ENCODE measurements at regions not wholly inside any gene's neighbourhood (a gene's known extent, or its start where the extent isn't known, plus 50 kb on each side); places are given as distances from the start of the nearest gene placed in this dataset.
A peak's percentile ranks its signal among the peaks of the same experiment; 100 is the strongest.

DNA sequence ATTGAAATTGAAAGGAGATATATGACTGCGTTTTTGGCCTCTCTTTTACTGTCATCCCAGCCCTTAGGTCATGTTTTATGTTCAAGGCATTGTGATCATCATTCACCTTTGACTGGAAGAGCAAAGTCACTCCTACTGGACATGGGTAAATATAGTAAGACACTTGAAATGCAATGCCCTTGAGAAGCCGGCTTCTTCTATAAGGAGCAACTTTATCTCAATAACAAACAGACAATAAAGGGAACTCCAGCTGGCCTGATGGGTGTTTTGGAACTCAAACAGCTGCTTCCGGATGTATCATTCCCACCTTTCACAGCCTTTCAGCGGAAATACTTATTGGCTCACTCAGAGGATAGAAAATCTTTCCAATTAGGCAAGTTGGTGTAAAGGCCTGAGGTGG lies 65.1 kb upstream of the C4orf54 start:
- H3K4me2 ChIP-seq (ENCODE audit: low read length, poor library complexity, severe bottlenecking): no peak overlapping the region
- H2BK15ac ChIP-seq (ENCODE audit: low read depth, poor library complexity, severe bottlenecking): no peak overlapping the region
- H3K36me3 ChIP-seq (ENCODE audit: control insufficient read depth in 1 of 2, insufficient read depth in 2 of 2, low read depth in 1 of 2, low read length in 2 of 2): no peaks in the 10 kb centered on the region
- H3K4me3 ChIP-seq (ENCODE audit: insufficient read depth in 1 of 2, low read depth in 1 of 2, low read length in 2 of 2): no peak overlapping the region
- H2BK12ac ChIP-seq (ENCODE audit: low read length in 2 of 2): no peak overlapping the region
- H3K4ac ChIP-seq (ENCODE audit: low read depth in 1 of 2, low read length in 2 of 2): peak overlapping the region in 1 of 2 experiments; percentile 7
- peaks cover 0 to 7% of the 10 kb centered on the region in 2 experiments for H3K27me3 ChIP-seq (ENCODE audit: control insufficient read depth in 1 of 2, insufficient read depth in 1 of 2, low read length in 2 of 2)
- H2BK120ac ChIP-seq (ENCODE audit: low read depth, low read length): no peak overlapping the region
- no peaks in the 10 kb centered on the region for H3K9me3 ChIP-seq (ENCODE audit: control insufficient read depth, low read length)
- no peaks in the 10 kb centered on the region for H3K79me1 ChIP-seq (replicated peaks; ENCODE audit: low read length, poor library complexity, severe bottlenecking)
- H2AK5ac ChIP-seq (ENCODE audit: low read length, severe bottlenecking): no peak overlapping the region
- no peak overlapping the region for H2AFZ ChIP-seq (ENCODE audit: low read depth, low read length)
- H3K9ac ChIP-seq (ENCODE audit: low read length): no peak overlapping the region
- 66% methylated on average over 4 of the region's 4 CpGs for WGBS
- H3K14ac ChIP-seq (ENCODE audit: low read length in 2 of 2): no peak overlapping the region
- H4K8ac ChIP-seq (ENCODE audit: low read length): no peak overlapping the region
- H3K4me1 ChIP-seq (ENCODE audit: control insufficient read depth, insufficient read depth, low read depth, low read length): no peaks in the 10 kb centered on the region
- no peak overlapping the region for H3K27ac ChIP-seq (ENCODE audit: low read length, poor library complexity, severe bottlenecking)
- H2BK5ac ChIP-seq (ENCODE audit: low read depth, low read length, poor library complexity, severe bottlenecking): no peak overlapping the region
- no peak overlapping the region for H4K91ac ChIP-seq (ENCODE audit: low read length)
- no peak overlapping the region for H3K18ac ChIP-seq (ENCODE audit: low read depth in 1 of 2, low read length in 2 of 2)
- peak; percentile 5 for DNase-seq
- H3K23ac ChIP-seq (ENCODE audit: low read length in 2 of 2): no peak overlapping the region

- 97% methylated on average over 1 of the region's 1 CpG for WGBS
- H3K4ac ChIP-seq (ENCODE audit: low read depth in 1 of 2, low read length in 2 of 2): no peak overlapping the region
- H3K27me3 ChIP-seq (ENCODE audit: control insufficient read depth in 1 of 2, insufficient read depth in 1 of 2, low read length in 2 of 2): peaks cover 0 to 7% of the 10 kb centered on the region in 2 experiments
- H3K36me3 ChIP-seq (ENCODE audit: control insufficient read depth in 1 of 2, insufficient read depth in 2 of 2, low read depth in 1 of 2, low read length in 2 of 2): no peaks in the 10 kb centered on the region
- H2BK5ac ChIP-seq (ENCODE audit: low read depth, low read length, poor library complexity, severe bottlenecking): no peak overlapping the region
- no peak overlapping the region for H4K8ac ChIP-seq (ENCODE audit: low read length)
- H3K18ac ChIP-seq (ENCODE audit: low read depth in 1 of 2, low read length in 2 of 2): no peak overlapping the region
- no peak overlapping the region for H3K23ac ChIP-seq (ENCODE audit: low read length in 2 of 2)
- H3K9me3 ChIP-seq (ENCODE audit: control insufficient read depth, low read length): no peaks in the 10 kb centered on the region
- H2AK5ac ChIP-seq (ENCODE audit: low read length, severe bottlenecking): no peak overlapping the region
- H2BK12ac ChIP-seq (ENCODE audit: low read length in 2 of 2): no peak overlapping the region
- no peak overlapping the region for H3K4me3 ChIP-seq (ENCODE audit: insufficient read depth in 1 of 2, low read depth in 1 of 2, low read length in 2 of 2)
- DNase-seq: no peak
- H3K9ac ChIP-seq (ENCODE audit: low read length): no peak overlapping the region
- H3K79me1 ChIP-seq (replicated peaks; ENCODE audit: low read length, poor library complexity, severe bottlenecking): no peaks in the 10 kb centered on the region
- no peak overlapping the region for H2BK120ac ChIP-seq (ENCODE audit: low read depth, low read length)
- H3K4me1 ChIP-seq (ENCODE audit: control insufficient read depth, insufficient read depth, low read depth, low read length): no peaks in the 10 kb centered on the region
- H4K91ac ChIP-seq (ENCODE audit: low read length): no peak overlapping the region
- H2AFZ ChIP-seq (ENCODE audit: low read depth, low read length): no peak overlapping the region
- H3K14ac ChIP-seq (ENCODE audit: low read length in 2 of 2): no peak overlapping the region
- no peak overlapping the region for H3K4me2 ChIP-seq (ENCODE audit: low read length, poor library complexity, severe bottlenecking)
- H3K27ac ChIP-seq (ENCODE audit: low read length, poor library complexity, severe bottlenecking): no peak overlapping the region
- H2BK15ac ChIP-seq (ENCODE audit: low read depth, poor library complexity, severe bottlenecking): no peak overlapping the region
Measured at GRCh38 chr4:99722006-99722405, 64.4 kb upstream of the C4orf54 start.

DNA sequence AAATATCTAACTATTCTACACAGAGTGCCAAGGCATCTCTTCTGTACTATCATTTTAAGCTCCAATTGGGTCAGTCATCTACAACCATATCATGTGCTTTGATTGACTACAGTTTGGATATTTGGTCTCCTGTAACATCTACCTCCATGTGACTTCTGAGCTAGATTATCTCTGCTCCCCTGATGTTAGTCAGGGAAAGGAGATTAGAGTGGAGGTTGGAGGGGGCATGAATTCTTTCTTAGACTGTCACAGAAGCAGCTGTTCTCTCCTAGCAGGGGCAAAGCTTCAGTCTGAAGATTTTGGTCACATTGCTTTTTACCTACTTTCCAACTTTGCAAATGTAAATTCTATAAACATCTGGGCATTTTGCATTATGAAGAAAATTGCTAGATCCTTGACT lies 62.6 kb upstream of the C4orf54 start:
- no peak overlapping the region for H4K91ac ChIP-seq (ENCODE audit: low read length)

DNA sequence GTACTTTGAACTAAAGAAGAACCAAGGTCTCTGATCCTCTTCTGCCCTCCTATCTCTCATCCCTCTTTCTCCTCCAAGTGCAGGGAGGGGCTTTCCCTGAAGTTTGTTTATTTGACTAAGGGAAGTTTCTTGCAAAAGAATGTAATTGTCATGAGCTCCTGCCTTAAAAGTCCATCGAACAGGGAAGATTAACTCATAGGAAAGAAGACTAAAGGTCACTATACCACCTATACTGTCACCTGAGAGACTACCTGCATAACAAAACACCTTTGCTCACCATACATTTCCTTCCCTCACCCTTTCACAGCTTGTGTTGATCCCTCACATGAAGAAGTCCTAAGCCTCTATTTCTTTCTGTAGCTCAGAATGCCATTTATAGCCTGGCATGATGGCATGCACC lies 59.4 kb upstream of the C4orf54 start:
- Histone ChIP-seq H4K91ac (ENCODE audit: low read length) (no peak overlapping the region), H3K23ac (ENCODE audit: low read length in 2 of 2) (no peak overlapping the region), H3K79me1 (replicated peaks; ENCODE audit: low read length, poor library complexity, severe bottlenecking) (no peaks in the 10 kb centered on the region), H3K27ac (ENCODE audit: low read length, poor library complexity, severe bottlenecking) (no peak overlapping the region), H3K14ac (ENCODE audit: low read length in 2 of 2) (no peak overlapping the region), H3K36me3 (ENCODE audit: control insufficient read depth in 1 of 2, insufficient read depth in 2 of 2, low read depth in 1 of 2, low read length in 2 of 2) (no peaks in the 10 kb centered on the region), H2BK12ac (ENCODE audit: low read length in 2 of 2) (no peak overlapping the region), H3K9me3 (ENCODE audit: control insufficient read depth, low read length) (no peaks in the 10 kb centered on the region), H4K8ac (ENCODE audit: low read length) (no peak overlapping the region), H2BK15ac (ENCODE audit: low read depth, poor library complexity, severe bottlenecking) (no peak overlapping the region), H2AFZ (ENCODE audit: low read depth, low read length) (no peak overlapping the region), H2BK120ac (ENCODE audit: low read depth, low read length) (no peak overlapping the region), H3K4ac (ENCODE audit: low read depth in 1 of 2, low read length in 2 of 2) (no peak overlapping the region), H3K27me3 (ENCODE audit: control insufficient read depth in 1 of 2, insufficient read depth in 1 of 2, low read length in 2 of 2) (peaks cover 6 to 8% of the 10 kb centered on the region in 2 experiments), H3K9ac (ENCODE audit: low read length) (no peak overlapping the region), H3K18ac (ENCODE audit: low read depth in 1 of 2, low read length in 2 of 2) (no peak overlapping the region), H3K4me1 (ENCODE audit: control insufficient read depth, insufficient read depth, low read depth, low read length) (no peaks in the 10 kb centered on the region), H3K4me2 (ENCODE audit: low read length, poor library complexity, severe bottlenecking) (no peak overlapping the region), H2BK5ac (ENCODE audit: low read depth, low read length, poor library complexity, severe bottlenecking) (no peak overlapping the region), H2AK5ac (ENCODE audit: low read length, severe bottlenecking) (no peak overlapping the region), H3K4me3 (ENCODE audit: insufficient read depth in 1 of 2, low read depth in 1 of 2, low read length in 2 of 2) (no peak overlapping the region)
- 48% methylated on average over 1 of the region's 1 CpG for WGBS
- DNase-seq: peak; percentile 7

More for the DNA sequence above, 62.6 kb upstream of the C4orf54 start:
- Histone ChIP-seq H3K14ac (ENCODE audit: low read length in 2 of 2) (no peak overlapping the region), H3K27me3 (ENCODE audit: control insufficient read depth in 1 of 2, insufficient read depth in 1 of 2, low read length in 2 of 2) (peaks cover 6 to 8% of the 10 kb centered on the region in 2 experiments), H3K23ac (ENCODE audit: low read length in 2 of 2) (no peak overlapping the region), H2BK120ac (ENCODE audit: low read depth, low read length) (no peak overlapping the region), H3K4ac (ENCODE audit: low read depth in 1 of 2, low read length in 2 of 2) (no peak overlapping the region), H3K27ac (ENCODE audit: low read length, poor library complexity, severe bottlenecking) (no peak overlapping the region), H4K8ac (ENCODE audit: low read length) (no peak overlapping the region), H2AK5ac (ENCODE audit: low read length, severe bottlenecking) (no peak overlapping the region), H3K79me1 (replicated peaks; ENCODE audit: low read length, poor library complexity, severe bottlenecking) (no peaks in the 10 kb centered on the region), H3K9me3 (ENCODE audit: control insufficient read depth, low read length) (no peaks in the 10 kb centered on the region), H3K4me2 (ENCODE audit: low read length, poor library complexity, severe bottlenecking) (no peak overlapping the region), H3K18ac (ENCODE audit: low read depth in 1 of 2, low read length in 2 of 2) (no peak overlapping the region), H3K36me3 (ENCODE audit: control insufficient read depth in 1 of 2, insufficient read depth in 2 of 2, low read depth in 1 of 2, low read length in 2 of 2) (no peaks in the 10 kb centered on the region), H2BK5ac (ENCODE audit: low read depth, low read length, poor library complexity, severe bottlenecking) (no peak overlapping the region), H3K9ac (ENCODE audit: low read length) (no peak overlapping the region), H2AFZ (ENCODE audit: low read depth, low read length) (peak overlapping the region; percentile 42), H3K4me1 (ENCODE audit: control insufficient read depth, insufficient read depth, low read depth, low read length) (no peaks in the 10 kb centered on the region), H2BK12ac (ENCODE audit: low read length in 2 of 2) (no peak overlapping the region), H2BK15ac (ENCODE audit: low read depth, poor library complexity, severe bottlenecking) (no peak overlapping the region), H3K4me3 (ENCODE audit: insufficient read depth in 1 of 2, low read depth in 1 of 2, low read length in 2 of 2) (no peak overlapping the region)
- no peak for DNase-seq

Data from mesenchymal stem cell (in vitro differentiated cells and primary cell).